ENCODE measurements at regions not wholly inside any gene's neighbourhood (a gene's known extent, or its start where the extent isn't known, plus 50 kb on each side); places are given as distances from the start of the nearest gene placed in this dataset.
A peak's percentile ranks its signal among the peaks of the same experiment; 100 is the strongest.

DNA sequence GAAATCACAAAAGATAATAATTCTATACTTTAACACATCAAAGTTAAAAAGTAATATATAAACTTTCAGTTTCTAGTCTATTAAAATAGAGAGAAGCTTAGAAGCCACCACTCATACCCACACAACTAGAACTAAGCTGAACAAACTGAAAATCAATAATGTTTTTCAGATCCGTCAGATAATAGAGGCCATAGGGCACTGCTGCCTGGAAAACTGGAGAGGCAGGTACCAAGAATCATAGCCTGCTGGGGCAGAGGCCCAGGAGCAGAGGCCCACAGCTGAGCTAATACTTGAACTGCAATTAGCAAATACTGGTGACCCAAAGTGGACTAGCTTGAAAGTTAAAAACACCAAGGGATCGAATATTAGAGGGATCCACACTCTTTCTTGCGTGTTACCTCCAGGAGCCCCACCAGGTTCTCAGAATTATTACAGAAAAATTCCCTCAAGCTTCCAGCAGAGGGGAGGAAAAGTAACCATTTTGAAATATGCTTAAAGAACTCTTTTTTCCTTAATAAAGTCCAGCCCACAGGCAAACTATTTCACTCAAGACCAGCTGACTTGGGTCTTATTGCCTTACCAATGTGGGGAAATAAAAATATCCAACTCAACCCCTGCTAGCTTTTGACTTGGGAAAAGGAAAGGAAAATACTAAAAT lies 774.1 kb upstream of the IGFBP3 start:
- Histone ChIP-seq H3K36me3 (ENCODE audit: control insufficient read depth, insufficient read depth, low read length) (no peaks in the 10 kb centered on the region), H3K79me1 (ENCODE audit: low read depth in 1 of 2, low read length in 2 of 2) (no peaks in the 10 kb centered on the region), H4K8ac (ENCODE audit: low read depth in 2 of 2, low read length in 2 of 2) (no peak overlapping the region), H2BK120ac (ENCODE audit: low read depth, low read length) (no peak overlapping the region), H3K14ac (replicated peaks; ENCODE audit: low read depth, low read length) (no peak overlapping the region), H4K91ac (ENCODE audit: insufficient read depth, low read depth, low read length) (no peak overlapping the region), H3K9me1 (ENCODE audit: insufficient read depth, low read length) (no peaks in the 10 kb centered on the region), H3K4ac (ENCODE audit: low read depth, low read length) (no peak overlapping the region), H3K27me3 (ENCODE audit: control insufficient read depth, insufficient read depth, low read length) (no peaks in the 10 kb centered on the region), H3K56ac (ENCODE audit: extremely low read depth, insufficient read depth, low read length) (no peak overlapping the region), H3K23ac (ENCODE audit: low read depth, low read length) (no peak overlapping the region), H2BK20ac (ENCODE audit: low read depth, low read length) (no peak overlapping the region), H2BK15ac (ENCODE audit: low read depth, low read length) (no peak overlapping the region), H2BK5ac (ENCODE audit: low read depth, low read length, poor library complexity, severe bottlenecking) (no peak overlapping the region), H3K4me1 (ENCODE audit: control insufficient read depth, insufficient read depth, low read length) (no peaks in the 10 kb centered on the region), H3K4me3 (ENCODE audit: insufficient read depth, low read depth, low read length) (no peak overlapping the region), H2AK9ac (replicated peaks; ENCODE audit: low read depth, low read length, poor library complexity) (no peak overlapping the region), H3K18ac (ENCODE audit: low read depth, low read length) (no peak overlapping the region), H4K5ac (ENCODE audit: low read depth, low read length) (no peak overlapping the region; the same call in 1 of the 2 replicates), H3K9ac (ENCODE audit: low read depth, low read length) (no peak overlapping the region), H4K20me1 (ENCODE audit: insufficient read depth, low read length) (no peaks in the 10 kb centered on the region), H3K9me3 (ENCODE audit: control insufficient read depth, insufficient read depth, low read length) (no peaks in the 10 kb centered on the region), H2AFZ (replicated peaks; ENCODE audit: low read length, poor library complexity) (no peak overlapping the region), H3K4me2 (ENCODE audit: low read depth, low read length) (no peak overlapping the region), H3K27ac (ENCODE audit: insufficient read depth, low read length) (no peak overlapping the region), H2AK5ac (ENCODE audit: low read depth, low read length) (no peak overlapping the region)
- ATAC-seq (ENCODE audit: low read depth) (no peak), DNase-seq (no peak)
- intact Hi-C loops (cut with micrococcal nuclease), result loop anchor here (5.0 kb wide), 1 partner anchor 392 kb away; no protein-coding TSS in a partner anchor
- no TSS peak for BruUV-seq (replicated peaks)
- in situ Hi-C loops (cut with MboI; ENCODE audit: low sequenced_read_pairs), result no loop called here
- 0 out of 2 replicates have a peak, but pooled peaks have one; percentile 16 for TF ChIP-seq SMC3 (IDR thresholded peaks at IDR 0.05; ENCODE audit: low read depth, low read length)
- TF ChIP-seq RAD21 (IDR thresholded peaks at IDR 0.05; ENCODE audit: low read length), result peak; percentile 26; the same call in 1 of the 2 replicates
- TF ChIP-seq, protein P1, sequence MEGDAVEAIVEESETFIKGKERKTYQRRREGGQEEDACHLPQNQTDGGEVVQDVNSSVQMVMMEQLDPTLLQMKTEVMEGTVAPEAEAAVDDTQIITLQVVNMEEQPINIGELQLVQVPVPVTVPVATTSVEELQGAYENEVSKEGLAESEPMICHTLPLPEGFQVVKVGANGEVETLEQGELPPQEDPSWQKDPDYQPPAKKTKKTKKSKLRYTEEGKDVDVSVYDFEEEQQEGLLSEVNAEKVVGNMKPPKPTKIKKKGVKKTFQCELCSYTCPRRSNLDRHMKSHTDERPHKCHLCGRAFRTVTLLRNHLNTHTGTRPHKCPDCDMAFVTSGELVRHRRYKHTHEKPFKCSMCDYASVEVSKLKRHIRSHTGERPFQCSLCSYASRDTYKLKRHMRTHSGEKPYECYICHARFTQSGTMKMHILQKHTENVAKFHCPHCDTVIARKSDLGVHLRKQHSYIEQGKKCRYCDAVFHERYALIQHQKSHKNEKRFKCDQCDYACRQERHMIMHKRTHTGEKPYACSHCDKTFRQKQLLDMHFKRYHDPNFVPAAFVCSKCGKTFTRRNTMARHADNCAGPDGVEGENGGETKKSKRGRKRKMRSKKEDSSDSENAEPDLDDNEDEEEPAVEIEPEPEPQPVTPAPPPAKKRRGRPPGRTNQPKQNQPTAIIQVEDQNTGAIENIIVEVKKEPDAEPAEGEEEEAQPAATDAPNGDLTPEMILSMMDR (conservative IDR thresholded peaks at IDR 0.05; ENCODE audit: low read depth, low read length), result peak; percentile 34
- no peak for TF ChIP-seq MAFK (IDR thresholded peaks at IDR 0.05; ENCODE audit: low read depth, low read length)
- ChIA-PET CTCF (interaction anchor here (1.8 to 2.2 kb wide), 2 partner anchors 10 to 13 kb away, joined by 6 to 7 read pairs; no protein-coding TSS in a partner anchor), POLR2A (ENCODE audit: unreplicated experiment) (no interaction called here)
- dilution Hi-C loops (cut with HindIII; ENCODE audit: low sequenced_read_pairs, unreplicated experiment), result no loop called here
- WGBS, 2 experiments (ENCODE audit: extremely low coverage in 2 of 2, insufficient read length in 1 of 2), result 100% methylated on average over 1 of the region's 3 CpGs; no CpG with 5 or more reads in 1 of the 2 experiments

Measured in IMR-90 (cell line).